H1 (cell line): ENCODE measurements at regions not wholly inside any gene's neighbourhood (a gene's known extent, or its start where the extent isn't known, plus 50 kb on each side); places are given as distances from the start of the nearest gene placed in this dataset.

ENCODE experiments used
- CTCF ChIA-PET: fragments of 300-600 bp; sonication (Branson Sonifier 250); formaldehyde crosslinking; loops from one replicate; lab custom pipeline; 2021; ENCODE audit not compliant: partially characterized antibody; lab: Charles Lee
- POLR2A ChIA-PET: fragments of 300-600 bp; sonication (Branson Sonifier 250); formaldehyde crosslinking; loops from one replicate; lab custom pipeline; 2021; ENCODE audit warnings: inconsistent platforms; ENCODE audit not compliant: partially characterized antibody; lab: Charles Lee
- DNase-seq, 2 experiments: peaks; one replicate each; pipeline versions ENCODE4 v3.0.0 to v3.0.0-alpha.2; 2010 to 2022; ENCODE audit warnings: low spot score in 2 of 2, low read depth in 1 of 2, mixed read lengths in 1 of 2
- FAIRE-seq: peaks from 2 replicates; lab custom pipeline; 2011; peaks lifted over from hg19 to GRCh38; lab: Jason Lieb, UNC
- H2AFZ ChIP-seq: 2 replicates; pipeline ENCODE4 v1.8.1; 2012; ENCODE audit warnings: low read length, inconsistent platforms
- H2AK5ac ChIP-seq: 2 replicates; pipeline ENCODE4 v1.6.1; 2013; ENCODE audit warnings: low read depth, low read length
- H2BK120ac ChIP-seq: replicated peaks from 2 replicates; pipeline ENCODE3; 2013; ENCODE audit warnings: low read depth, low read length, inconsistent platforms
- H2BK12ac ChIP-seq: 2 replicates; pipeline ENCODE4 v1.6.1; 2013; ENCODE audit warnings: low read depth, low read length
- H2BK15ac ChIP-seq: 2 replicates; pipeline ENCODE4 v1.6.1; 2013; ENCODE audit warnings: low read length
- H2BK20ac ChIP-seq: 2 replicates; pipeline ENCODE4 v1.6.1; 2013; ENCODE audit warnings: low read length
- H2BK5ac ChIP-seq: 2 replicates; pipeline ENCODE4 v1.6.1; 2013; ENCODE audit warnings: low read depth, low read length
- H3K14ac ChIP-seq: 2 replicates; pipeline ENCODE4 v1.6.1; 2013; ENCODE audit warnings: inconsistent platforms; ENCODE audit not compliant: insufficient read length
- H3K18ac ChIP-seq: 2 replicates; pipeline ENCODE4 v1.6.1; 2013; ENCODE audit warnings: low read length; ENCODE audit errors: extremely low read depth
- H3K23ac ChIP-seq: 2 replicates; pipeline ENCODE4 v1.6.1; 2013; ENCODE audit warnings: inconsistent platforms; ENCODE audit not compliant: insufficient read length
- H3K23me2 ChIP-seq: 2 replicates; pipeline ENCODE4 v1.6.1; 2013; ENCODE audit warnings: low read depth, low read length
- H3K27ac ChIP-seq: 2 replicates; pipeline ENCODE4 v1.6.1; 2011; ENCODE audit warnings: low read depth, low read length, inconsistent platforms
- H3K27me3 ChIP-seq, 4 experiments: replicated peaks in 1 of 4; 1 replicate in 1 of 4; 2 replicates in 3 of 4; pipeline versions ENCODE4 v1.6.1 to v1.8.1; 2011 to 2013; ENCODE audit warnings: low read length in 3 of 4, mild to moderate bottlenecking in 3 of 4, inconsistent platforms in 2 of 4, mixed read lengths in 2 of 4, moderate library complexity in 1 of 4; ENCODE audit not compliant: control insufficient read depth in 3 of 4, insufficient read depth in 3 of 4; ENCODE audit errors: extremely low read depth in 1 of 4
- H3K36me3 ChIP-seq, 4 experiments: 2 replicates each; pipeline versions ENCODE4 v1.6.1 to v1.8.1; 2011 to 2013; ENCODE audit warnings: mild to moderate bottlenecking in 4 of 4, low read length in 3 of 4, moderate library complexity in 2 of 4, control low read depth in 1 of 4, inconsistent platforms in 1 of 4; ENCODE audit not compliant: insufficient read depth in 4 of 4, control insufficient read depth in 2 of 4
- H3K4ac ChIP-seq: replicated peaks from 2 replicates; pipeline ENCODE3; 2013; ENCODE audit warnings: low read length, low read depth, mixed read lengths, inconsistent platforms; ENCODE audit not compliant: insufficient read length
- H3K4me1 ChIP-seq, 4 experiments: replicated peaks in 1 of 4; 1 replicate in 1 of 4; 2 replicates in 3 of 4; pipeline versions ENCODE4 v1.6.1 to v1.8.1; 2011 to 2013; ENCODE audit warnings: low read length in 3 of 4, inconsistent platforms in 2 of 4, mixed read lengths in 1 of 4; ENCODE audit not compliant: insufficient read depth in 4 of 4, control insufficient read depth in 3 of 4
- H3K4me2 ChIP-seq, 2 experiments: 2 replicates each; pipeline versions ENCODE4 v1.6.1 to v1.8.1; 2011 to 2013; ENCODE audit warnings: low read depth in 2 of 2, low read length in 2 of 2, control low read depth in 1 of 2, inconsistent platforms in 1 of 2, mild to moderate bottlenecking in 1 of 2; ENCODE audit not compliant: insufficient read depth in 1 of 2
- H3K4me3 ChIP-seq, 4 experiments: fragments of 200-600, 300-600 bp in 1 of 4; sonication (generic), shearing (Covaris generic), sonication (Bioruptor Twin) in 1 of 4; 2 replicates each; pipeline versions ENCODE4 v1.5.1 to v1.8.1; 2011 to 2016; ENCODE audit warnings: low read length in 4 of 4, low read depth in 3 of 4, control low read depth in 2 of 4, inconsistent platforms in 2 of 4, mild to moderate bottlenecking in 2 of 4, mixed read lengths in 1 of 4, moderate library complexity in 1 of 4; ENCODE audit not compliant: insufficient read depth in 2 of 4; ENCODE audit errors: extremely low read depth in 1 of 4
- H3K56ac ChIP-seq: replicated peaks from 2 replicates; pipeline ENCODE3; 2013; ENCODE audit warnings: low read depth, mild to moderate bottlenecking, mixed read lengths, low read length, inconsistent platforms; ENCODE audit not compliant: insufficient read length
- H3K79me1 ChIP-seq: 2 replicates; pipeline ENCODE4 v1.6.1; 2013; ENCODE audit warnings: low read depth, low read length, control low read depth
- H3K79me2 ChIP-seq, 2 experiments: 2 replicates each; pipeline versions ENCODE4 v1.6.1 to v1.8.1; 2012 to 2013; ENCODE audit warnings: low read length in 2 of 2, mild to moderate bottlenecking in 2 of 2, inconsistent platforms in 1 of 2; ENCODE audit not compliant: insufficient read depth in 2 of 2, control insufficient read depth in 1 of 2
- H3K9ac ChIP-seq, 4 experiments: replicated peaks in 1 of 4; 1 replicate in 1 of 4; 2 replicates in 3 of 4; pipeline versions ENCODE4 v1.6.1 to v1.8.1; 2011 to 2013; ENCODE audit warnings: low read depth in 3 of 4, low read length in 3 of 4, control low read depth in 2 of 4, mild to moderate bottlenecking in 2 of 4, moderate library complexity in 2 of 4, inconsistent platforms in 1 of 4; ENCODE audit errors: extremely low read depth in 1 of 4
- H3K9me3 ChIP-seq, 2 experiments: 2 replicates each; pipeline versions ENCODE4 v1.6.1 to v1.8.1; 2012 to 2013; ENCODE audit warnings: mild to moderate bottlenecking in 2 of 2, moderate library complexity in 2 of 2, control low read depth in 1 of 2, inconsistent platforms in 1 of 2, low read depth in 1 of 2, low read length in 1 of 2, mixed read lengths in 1 of 2; ENCODE audit not compliant: insufficient read depth in 2 of 2
- H4K20me1 ChIP-seq, 2 experiments: replicated peaks in 1 of 2; 2 replicates each; pipeline versions ENCODE3 to v1.8.1; 2011 to 2013; ENCODE audit warnings: inconsistent platforms in 2 of 2, low read length in 2 of 2, mild to moderate bottlenecking in 1 of 2; ENCODE audit not compliant: insufficient read depth in 2 of 2, control insufficient read depth in 1 of 2
- H4K5ac ChIP-seq: 2 replicates; pipeline ENCODE4 v1.6.1; 2013; ENCODE audit warnings: low read length, low read depth, mixed read lengths, inconsistent platforms; ENCODE audit not compliant: insufficient read length
- H4K8ac ChIP-seq: 2 replicates; pipeline ENCODE4 v1.8.0; 2013; ENCODE audit warnings: mild to moderate bottlenecking, moderate library complexity, low read length, inconsistent platforms; ENCODE audit not compliant: insufficient read depth; ENCODE audit errors: extremely low read depth
- H4K91ac ChIP-seq: replicated peaks from 2 replicates; pipeline ENCODE3; 2013; ENCODE audit warnings: low read length, mixed read lengths, inconsistent platforms; ENCODE audit not compliant: insufficient read length
- BRCA1 ChIP-seq: IDR thresholded peaks from 2 replicates; pipeline ENCODE4 v1.6.1; 2012; ENCODE audit warnings: low read depth, low read length, improper control_type of control experiment
- EGR1 ChIP-seq: IDR thresholded peaks from 2 replicates; pipeline ENCODE4 v1.6.1; 2011; ENCODE audit warnings: low read depth, low read length, borderline replicate concordance
- JUN ChIP-seq: IDR thresholded peaks from 2 replicates; pipeline ENCODE4 v1.6.1; 2011; ENCODE audit warnings: low read depth, mild to moderate bottlenecking, improper control_type of control experiment, low read length
- JUND ChIP-seq: IDR thresholded peaks from 2 replicates; pipeline ENCODE4 v1.6.1; 2011; ENCODE audit warnings: mild to moderate bottlenecking, improper control_type of control experiment, low read length
- RBBP5 ChIP-seq: IDR thresholded peaks from 2 replicates; pipeline ENCODE4 v1.7.1; 2012; ENCODE audit warnings: low read depth, mild to moderate bottlenecking, inconsistent platforms, low read length, moderate library complexity, borderline replicate concordance
- RFX5 ChIP-seq: IDR thresholded peaks from 2 replicates; pipeline ENCODE4 v1.6.1; 2011; ENCODE audit warnings: low read depth, low read length, improper control_type of control experiment, borderline replicate concordance
- SIN3A ChIP-seq, 2 experiments: IDR thresholded peaks in 1 of 2; conservative IDR thresholded peaks in 1 of 2; 2 replicates each; pipeline ENCODE4 v1.6.1; 2011 to 2012; ENCODE audit warnings: low read length in 2 of 2, improper control_type of control experiment in 1 of 2, low read depth in 1 of 2, mild to moderate bottlenecking in 1 of 2
- SIRT6 ChIP-seq: IDR thresholded peaks from one replicate; pipeline ENCODE4 v1.7.1; 2012; ENCODE audit warnings: low read length, inconsistent platforms
- SP4 ChIP-seq: IDR thresholded peaks from 2 replicates; pipeline ENCODE4 v1.6.1; 2012; ENCODE audit warnings: low read length, inconsistent platforms
- SUZ12 ChIP-seq: fragments of 200-600 bp; sonication (generic); IDR thresholded peaks from 2 replicates; pipeline ENCODE4 v1.6.1; 2012; ENCODE audit warnings: mild to moderate bottlenecking, inconsistent platforms, low read length, moderate library complexity, mixed read lengths
- TAF1 ChIP-seq: IDR thresholded peaks from 2 replicates; pipeline ENCODE4 v1.6.1; 2011; ENCODE audit warnings: mild to moderate bottlenecking, low read depth, low read length
- TBP ChIP-seq: IDR thresholded peaks from 2 replicates; pipeline ENCODE4 v1.6.1; 2011; ENCODE audit warnings: low read depth, low read length, improper control_type of control experiment
- TCF12 ChIP-seq: IDR thresholded peaks from 2 replicates; pipeline ENCODE4 v1.6.1; 2011; ENCODE audit warnings: low read depth, mild to moderate bottlenecking, low read length
- TEAD4 ChIP-seq: IDR thresholded peaks from 2 replicates; pipeline ENCODE4 v1.6.1; 2012; ENCODE audit warnings: low read depth, low read length, inconsistent platforms, mixed read lengths
- YY1 ChIP-seq: IDR thresholded peaks from 2 replicates; pipeline ENCODE4 v1.6.1; 2011; ENCODE audit warnings: low read depth, mild to moderate bottlenecking, low read length
- WGBS, 2 experiments: shearing (Covaris generic) in 1 of 2; methylation state at CpG; one replicate each; pipeline versions ENCODE4 v1.1.6 to v1.1.7; 2013 to 2015; ENCODE audit warnings: low lambda C conversion rate in 2 of 2, mixed read lengths in 2 of 2, inconsistent platforms in 1 of 2, low coverage in 1 of 2, missing lambda C conversion rate in 1 of 2; ENCODE audit not compliant: insufficient replicate concordance in 2 of 2, insufficient coverage in 1 of 2, insufficient read length in 1 of 2; ENCODE audit errors: extremely low coverage in 1 of 2, missing lambda C conversion rate in 1 of 2; 5-methylcytosine and 5-hydroxymethylcytosine counted together
- TF ChIP-seq, protein P1 (sequence below): IDR thresholded peaks from 2 replicates; pipeline ENCODE4 v1.6.1; 2011; ENCODE audit warnings: low read length, improper control_type of control experiment

DNA sequence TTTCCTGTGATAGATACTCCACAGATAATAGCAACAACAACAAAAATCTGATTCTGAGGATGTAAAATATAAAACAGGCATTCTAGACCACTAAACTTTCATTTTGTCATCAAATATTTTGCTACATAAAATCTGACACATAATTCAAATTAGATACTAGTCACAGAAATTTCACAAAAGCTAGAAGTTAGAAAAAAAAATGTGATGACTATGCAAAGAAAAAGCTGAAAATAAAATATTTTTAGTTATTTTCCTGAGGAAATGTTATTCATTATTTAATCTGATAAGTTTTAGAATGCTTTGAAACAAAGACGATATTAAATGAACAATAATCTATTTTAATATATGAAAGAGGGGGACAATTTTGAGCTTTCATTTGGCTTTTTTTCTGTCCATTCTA lies 357.2 kb downstream of the SLITRK6 start:
- H4K91ac ChIP-seq = no peak overlapping the region
- ChIA-PET CTCF (no interaction called here), POLR2A (no interaction called here)
- H4K5ac ChIP-seq = no peak overlapping the region
- no peak for FAIRE-seq
- H3K79me1 ChIP-seq = no peaks in the 10 kb centered on the region
- no peak overlapping the region for H4K8ac ChIP-seq
- 95% methylated on average over 1 of the region's 1 CpG; no CpG with 5 or more reads in 1 of the 2 experiments for WGBS, 2 experiments
- no peak overlapping the region for H2BK20ac ChIP-seq
- H3K4me2 ChIP-seq = no peak overlapping the region
- H3K9ac ChIP-seq = no peak overlapping the region
- no peak overlapping the region for H3K56ac ChIP-seq
- no peaks in the 10 kb centered on the region for H3K27me3 ChIP-seq
- H3K23ac ChIP-seq = no peak overlapping the region
- no peak for DNase-seq
- no peak overlapping the region for H3K27ac ChIP-seq
- H2BK5ac ChIP-seq = no peak overlapping the region
- H2AK5ac ChIP-seq = no peak overlapping the region
- H3K9me3 ChIP-seq = no peaks in the 10 kb centered on the region
- no peak overlapping the region for H2BK120ac ChIP-seq
- H3K79me2 ChIP-seq = no peaks in the 10 kb centered on the region
- no peak overlapping the region for H3K18ac ChIP-seq
- no peak overlapping the region for H2AFZ ChIP-seq
- no peak overlapping the region for H2BK15ac ChIP-seq
- H3K14ac ChIP-seq = no peak overlapping the region
- no peaks in the 10 kb centered on the region for H3K23me2 ChIP-seq
- H2BK12ac ChIP-seq = no peak overlapping the region
- H4K20me1 ChIP-seq = no peaks in the 10 kb centered on the region
- H3K36me3 ChIP-seq = no peaks in the 10 kb centered on the region
- no peaks in the 10 kb centered on the region for H3K4me1 ChIP-seq
- no peak overlapping the region for H3K4me3 ChIP-seq
- H3K4ac ChIP-seq = no peak overlapping the region
- no peak for TF ChIP-seq JUN
- no peak for TF ChIP-seq SIN3A (conservative IDR thresholded peaks at IDR 0.05 in 1 of 2, IDR thresholded peaks at IDR 0.05 in 1 of 2; ENCODE audit: low read depth in 1 of 2, low read length in 2 of 2)
- TF ChIP-seq RFX5 = no peak
- no peak for TF ChIP-seq BRCA1
- TF ChIP-seq YY1 = no peak
- TF ChIP-seq TAF1 = no peak
- TF ChIP-seq, protein P1, sequence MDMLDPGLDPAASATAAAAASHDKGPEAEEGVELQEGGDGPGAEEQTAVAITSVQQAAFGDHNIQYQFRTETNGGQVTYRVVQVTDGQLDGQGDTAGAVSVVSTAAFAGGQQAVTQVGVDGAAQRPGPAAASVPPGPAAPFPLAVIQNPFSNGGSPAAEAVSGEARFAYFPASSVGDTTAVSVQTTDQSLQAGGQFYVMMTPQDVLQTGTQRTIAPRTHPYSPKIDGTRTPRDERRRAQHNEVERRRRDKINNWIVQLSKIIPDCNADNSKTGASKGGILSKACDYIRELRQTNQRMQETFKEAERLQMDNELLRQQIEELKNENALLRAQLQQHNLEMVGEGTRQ = no peak
- TF ChIP-seq SIRT6 = no peak
- no peak for TF ChIP-seq SP4
- TF ChIP-seq TBP = no peak
- no peak for TF ChIP-seq TCF12
- TF ChIP-seq RBBP5 = no peak
- TF ChIP-seq JUND = no peak
- no peak for TF ChIP-seq SUZ12
- no peak for TF ChIP-seq EGR1
- TF ChIP-seq TEAD4 = no peak
